Right lung (tissue), 2 donors: ENCODE measurements at regions not wholly inside any gene's neighbourhood (a gene's known extent, or its start where the extent isn't known, plus 50 kb on each side); places are given as distances from the start of the nearest gene placed in this dataset.
A peak's percentile ranks its signal among the peaks of the same experiment; 100 is the strongest.

Experiments
- DNase-seq, 2 donors: peaks; one replicate each; pipeline ENCODE4 v3.0.0-alpha.2; 2013

- DNase-seq: no peak
These were observed 237.9 kb downstream of the SNCA start for GRCh38 chr4:89599026-89599425.

- DNase-seq: no peak
These were observed 238.4 kb downstream of the SNCA start for GRCh38 chr4:89598602-89599001.

DNA sequence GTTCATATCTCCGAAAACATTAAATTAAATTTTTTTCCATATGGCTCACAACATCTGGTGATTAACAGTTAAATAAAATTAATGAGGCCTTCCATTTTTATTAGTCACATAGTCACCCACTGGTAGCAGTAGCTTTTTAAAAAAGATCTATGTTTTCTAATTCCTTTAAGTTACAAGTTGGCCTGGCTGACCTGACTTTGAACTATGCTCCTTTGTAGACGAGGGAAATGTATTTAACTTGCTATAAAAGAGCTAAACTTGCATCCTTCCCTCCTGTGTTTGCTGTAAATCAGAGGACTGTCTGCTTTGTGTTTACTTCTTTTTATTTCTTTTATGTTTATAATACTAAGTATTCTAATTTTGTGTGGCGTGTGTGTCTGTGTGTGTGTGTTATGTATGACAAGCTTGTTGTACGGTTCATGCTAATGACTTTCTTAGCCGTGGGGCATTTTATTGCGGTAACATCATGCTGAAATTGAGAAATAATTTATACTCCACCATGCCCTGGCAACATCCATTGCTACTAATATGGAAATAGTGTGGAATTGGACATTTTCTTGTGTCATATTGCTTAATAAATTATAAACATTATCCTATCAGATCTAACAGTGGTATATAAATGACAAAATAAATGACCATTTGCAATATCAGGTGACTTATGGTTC, 241.7 kb downstream of the SNCA start:
- DNase-seq: no peak

DNA sequence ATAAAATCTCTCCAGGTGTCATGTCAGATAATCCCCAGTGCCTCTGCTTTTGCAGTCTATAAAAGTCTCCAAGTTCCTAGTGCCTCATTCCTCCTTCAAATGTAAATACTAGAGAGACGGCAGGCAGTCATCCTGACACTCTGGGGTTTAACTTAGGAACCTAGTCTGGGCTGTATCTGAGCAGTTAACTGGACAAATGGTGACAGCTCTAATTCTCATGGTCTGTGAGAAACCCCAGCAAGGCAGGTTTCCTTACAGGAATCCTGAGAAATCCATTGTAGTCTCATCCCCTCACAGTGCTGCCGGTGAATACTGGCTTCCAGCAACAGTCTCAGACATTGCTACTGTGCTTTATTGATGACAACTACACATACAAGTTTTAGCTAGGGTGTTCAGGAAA, 246.8 kb downstream of the SNCA start:
- no peak for DNase-seq

- no peak for DNase-seq
These were observed 248.5 kb downstream of the SNCA start for GRCh38 chr4:89588421-89588820.

GRCh38 chr4:89587364-89587763, 249.6 kb downstream of the SNCA start:
- DNase-seq: no peak

DNA sequence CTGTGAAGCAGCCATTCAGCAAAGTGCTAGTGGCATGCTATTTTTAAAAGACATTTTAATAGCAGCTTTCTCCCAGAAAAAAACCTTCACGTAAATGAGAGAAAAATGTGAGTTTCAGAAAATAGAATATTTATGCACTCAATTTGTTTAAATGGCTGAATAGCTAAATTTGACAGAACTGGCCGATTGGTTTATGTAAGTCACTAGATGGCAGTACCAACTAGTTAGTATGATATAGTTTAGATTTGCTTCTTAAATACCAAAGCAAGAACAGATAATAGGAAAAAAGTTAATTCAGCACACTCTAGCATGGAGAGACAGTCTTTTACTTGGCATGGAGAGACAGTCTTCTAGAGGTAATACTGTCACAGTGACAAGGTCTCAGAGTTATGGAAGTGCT, 250.1 kb downstream of the SNCA start:
- DNase-seq: no peak

GRCh38 chr4:89586318-89586717, 250.6 kb downstream of the SNCA start:
- no peak for DNase-seq

DNA sequence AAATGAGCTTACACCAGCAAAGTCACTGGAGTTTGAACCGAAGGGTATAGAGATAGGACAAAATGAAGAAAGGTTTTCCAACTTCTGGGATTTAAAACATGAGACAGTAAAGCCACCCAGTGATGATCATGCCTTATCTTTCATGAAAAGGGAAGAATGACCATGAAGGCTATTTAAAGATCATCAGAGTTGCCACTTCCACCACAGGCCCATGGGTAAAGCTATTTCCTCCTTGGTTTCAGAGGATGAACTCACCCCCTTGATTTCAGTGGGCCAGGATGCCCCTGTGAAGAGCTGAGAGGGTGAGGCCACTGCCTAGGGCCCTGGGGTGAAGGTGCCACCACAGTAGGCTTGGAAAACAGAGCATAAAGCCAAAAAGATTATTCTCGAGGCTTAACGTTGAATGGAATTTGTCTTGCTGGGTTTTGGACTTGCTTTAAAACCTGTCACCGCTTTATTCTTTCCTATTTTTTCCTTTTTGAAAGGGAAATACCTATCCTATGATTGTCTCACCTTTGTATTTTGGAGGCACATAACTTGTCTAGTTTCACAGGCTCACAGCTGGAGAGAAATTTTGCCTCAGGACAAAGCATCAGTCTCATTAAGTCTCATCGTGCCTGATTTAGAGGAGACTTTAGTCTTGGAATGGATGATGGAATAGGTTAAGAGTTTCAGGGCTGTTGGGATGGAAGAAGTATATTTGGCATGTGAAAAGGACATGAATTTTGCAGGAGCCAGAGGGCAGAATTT, 254.0 kb downstream of the SNCA start:
- no peak for DNase-seq

- DNase-seq: no peak
These were observed 257.2 kb downstream of the SNCA start for GRCh38 chr4:89579771-89580170.

DNA sequence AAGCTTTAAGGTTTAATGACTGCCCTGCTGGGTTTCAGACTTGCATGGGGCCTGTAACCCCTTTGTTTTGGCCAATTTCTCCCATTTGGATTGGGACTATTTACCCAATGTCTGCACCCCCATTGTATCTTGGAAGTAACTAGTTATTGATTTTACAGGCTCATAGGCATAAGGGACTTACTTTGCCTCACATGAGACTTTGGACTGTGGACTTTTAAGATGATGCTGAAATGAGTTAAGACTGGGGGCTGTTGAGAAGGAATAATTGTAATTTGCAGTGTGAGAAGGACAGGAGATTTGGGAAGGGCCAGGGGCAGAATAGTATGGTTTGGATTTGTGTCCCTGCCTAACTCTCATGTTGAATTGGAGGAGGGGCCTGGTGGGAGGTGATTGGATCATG, 260.7 kb downstream of the SNCA start:
- no peak for DNase-seq

DNA sequence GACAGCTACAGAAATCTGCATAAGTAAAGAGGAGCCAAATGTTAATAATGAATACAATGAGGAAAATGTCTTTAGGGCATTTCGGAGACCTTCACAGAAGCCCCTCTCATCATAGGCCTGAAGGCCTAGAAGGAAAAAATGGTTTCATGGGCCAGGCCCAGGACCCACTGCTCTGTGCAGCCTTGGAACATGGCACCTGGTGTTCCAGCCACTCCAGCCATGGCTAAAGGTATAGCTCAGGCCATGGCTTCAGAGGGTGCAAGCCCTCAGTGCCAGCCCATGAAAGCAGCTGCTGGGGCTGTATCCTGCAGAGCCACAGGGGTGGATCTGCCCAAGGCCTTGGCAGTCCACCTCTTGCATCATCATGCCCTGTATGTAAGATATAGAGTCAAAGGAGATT, 261.1 kb downstream of the SNCA start:
- no peak for DNase-seq

DNA sequence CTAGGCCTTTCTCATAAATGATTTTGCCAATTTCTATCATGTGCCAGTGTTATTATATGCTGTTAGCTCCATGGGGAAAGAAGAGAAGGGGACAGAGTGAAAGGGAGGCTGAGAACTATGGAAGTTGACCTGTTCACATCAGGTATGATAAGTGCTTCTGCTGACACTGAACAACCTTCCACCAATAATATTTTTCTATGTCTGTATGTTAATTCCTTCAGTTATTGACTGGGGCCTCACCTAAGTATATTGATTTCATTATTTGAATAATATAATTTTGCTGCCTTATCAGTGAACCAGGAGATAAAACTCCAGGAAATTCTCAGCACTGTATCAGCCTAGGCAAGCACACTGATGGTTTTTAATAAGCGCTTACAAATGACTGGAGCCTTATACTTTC, 262.8 kb downstream of the SNCA start:
- DNase-seq: no peak

DNA sequence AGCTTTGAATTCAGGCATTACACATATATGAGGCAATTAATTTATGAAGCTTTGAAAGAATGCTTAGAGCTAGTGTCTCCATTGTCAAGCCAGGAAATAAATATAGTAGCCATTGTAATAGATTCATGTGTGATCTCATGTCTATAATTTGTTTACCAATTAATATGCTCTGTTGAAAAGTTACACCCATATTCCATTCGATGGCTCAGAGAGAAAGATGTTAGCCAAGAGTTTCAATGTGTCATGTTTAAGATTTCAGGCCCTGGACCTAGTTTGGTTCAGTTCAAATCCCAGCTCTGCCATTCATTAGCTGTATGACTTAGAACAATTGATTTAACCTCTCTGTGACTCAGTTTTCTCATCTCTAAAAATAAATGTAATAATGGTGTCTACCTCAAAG, 263.3 kb downstream of the SNCA start:
- DNase-seq: no peak

- DNase-seq: peak; percentile 12 to 16
These were observed 264.6 kb downstream of the SNCA start for GRCh38 chr4:89572224-89572858.

DNA sequence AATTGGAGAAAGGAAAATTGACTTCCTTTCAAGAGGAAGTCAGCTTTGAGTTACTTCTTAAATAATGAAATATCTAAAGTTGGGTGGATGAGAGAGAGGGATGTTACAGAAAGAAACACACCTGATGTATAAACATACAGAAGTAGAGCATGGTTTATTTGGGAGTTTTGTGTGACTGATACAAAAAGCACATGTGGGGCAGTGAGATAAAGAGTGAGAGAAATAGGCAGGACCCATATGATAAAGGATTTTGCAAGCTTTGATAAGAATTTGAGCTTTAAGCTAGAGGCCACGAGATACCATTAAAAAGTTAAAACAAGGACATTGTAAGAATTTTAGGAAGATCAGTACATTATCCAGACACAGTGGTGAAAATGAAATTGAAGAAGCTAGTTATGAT, 263.3 kb upstream of the GPRIN3 start:
- no peak for DNase-seq

DNA sequence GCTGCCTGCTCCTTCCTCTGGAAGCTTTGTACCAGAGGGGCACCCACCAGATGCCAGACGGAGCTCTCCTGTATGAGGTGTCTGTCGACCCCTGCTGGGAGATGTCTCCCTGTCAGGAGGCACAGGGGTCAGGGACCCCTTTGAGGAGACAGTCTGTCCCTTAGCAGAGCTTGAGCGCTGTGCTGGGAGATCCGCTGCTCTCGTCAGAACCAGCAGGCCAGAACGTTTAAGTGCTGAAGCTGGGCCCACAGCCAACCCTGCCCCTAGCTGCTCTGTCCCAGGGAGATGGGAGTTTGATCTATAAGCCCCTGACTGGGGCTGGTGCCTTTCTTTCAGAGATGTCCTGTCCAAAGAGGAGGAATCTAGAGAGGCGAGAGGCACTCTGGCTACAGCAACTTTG, 260.3 kb upstream of the GPRIN3 start:
- DNase-seq: no peak

DNA sequence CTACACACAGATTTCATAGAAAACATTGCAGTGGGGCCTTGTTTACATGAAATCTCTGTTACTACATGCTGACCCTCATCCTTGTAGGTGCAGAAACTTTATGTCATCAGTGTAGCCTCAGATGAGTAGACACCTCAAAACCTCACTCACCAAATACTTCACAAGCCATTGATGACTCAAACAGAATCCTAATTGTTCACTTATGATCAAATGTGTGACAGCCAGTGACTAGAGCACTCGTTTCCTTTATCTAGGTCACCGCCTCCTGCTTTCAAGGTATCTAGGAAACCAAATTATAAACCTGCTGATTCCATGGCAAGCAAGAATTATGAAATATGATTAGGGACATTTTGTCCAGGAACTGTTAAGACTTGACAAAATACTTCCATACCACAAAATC, 255.8 kb upstream of the GPRIN3 start:
- DNase-seq: no peak

DNA sequence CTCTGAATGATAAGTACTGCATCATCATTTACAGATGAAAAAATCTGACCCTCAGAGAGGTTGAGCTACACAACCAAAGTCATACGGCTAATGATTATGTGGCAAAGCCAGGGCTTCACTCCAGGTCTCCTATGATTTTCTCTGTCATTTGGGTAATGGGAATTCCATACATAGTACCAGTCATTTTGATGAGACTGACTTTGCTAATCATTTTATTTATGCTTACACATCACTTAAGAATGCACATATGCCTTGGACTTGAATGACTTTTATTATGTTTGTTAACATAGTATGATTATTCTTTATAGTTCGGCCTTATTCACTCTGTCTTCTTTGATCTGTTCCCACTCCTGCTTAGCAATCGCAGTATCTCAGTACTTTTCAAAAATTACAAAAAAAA, 255.1 kb upstream of the GPRIN3 start:
- DNase-seq: no peak

DNA sequence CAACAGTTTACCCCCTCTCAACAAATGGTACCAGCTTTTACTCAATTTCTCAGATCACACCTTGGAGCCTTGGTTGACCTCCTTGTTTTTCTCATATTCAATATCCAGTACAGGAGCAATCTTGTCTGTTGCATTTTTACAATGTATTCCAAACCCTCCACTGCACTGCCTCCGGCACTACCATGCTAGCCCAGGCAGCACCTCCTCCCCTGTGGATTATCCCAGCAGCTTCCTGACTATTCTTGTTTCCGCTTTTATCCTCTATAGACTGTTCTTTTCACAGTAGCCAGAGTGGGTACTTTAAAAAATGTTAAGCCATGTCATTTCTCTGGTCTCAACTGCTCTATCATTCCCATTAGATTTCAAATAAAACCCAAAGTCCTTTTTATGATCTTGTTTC, 253.4 kb upstream of the GPRIN3 start:
- DNase-seq: no peak

GRCh38 chr4:89558147-89558546, 250.5 kb upstream of the GPRIN3 start:
- no peak for DNase-seq

GRCh38 chr4:89556601-89557305, 249.2 kb upstream of the GPRIN3 start:
- no peak for DNase-seq

- no peak for DNase-seq
These were observed 243.6 kb upstream of the GPRIN3 start for GRCh38 chr4:89551191-89551590.
